Activated T-helper 1 cell treated with anti-CD3 and anti-CD28 coated beads, Interleukin-12 subunit alpha, Interleukin-12 subunit beta, Interleukin-2, Interleukin-4 antibody, amounts not matched to agents 30 ng/mL and 10 ng/mL and 1 ng/mL, durations not matched to agents 14 hours and 24 hours and 36 hours (primary cell): ENCODE measurements at regions not wholly inside any gene's neighbourhood (a gene's known extent, or its start where the extent isn't known, plus 50 kb on each side); places are given as distances from the start of the nearest gene placed in this dataset.

ENCODE experiments used
- DNase-seq: peaks from one replicate; pipeline ENCODE4 v3.0.0; 2021; ENCODE audit warnings: low spot score
- H3K27ac Mint-ChIP-seq: one replicate; pipeline ENCODE4 v1.8.0; 2021; ENCODE audit warnings: mild to moderate bottlenecking, mixed read lengths
- H3K27me3 Mint-ChIP-seq: one replicate; pipeline ENCODE4 v1.8.0; 2022; ENCODE audit warnings: mild to moderate bottlenecking, moderate library complexity, mixed read lengths; ENCODE audit not compliant: insufficient read depth
- H3K36me3 Mint-ChIP-seq: one replicate; pipeline ENCODE4 v1.8.0; 2021; ENCODE audit warnings: low read depth, mixed read lengths
- H3K4me1 Mint-ChIP-seq: one replicate; pipeline ENCODE4 v1.8.0; 2021; ENCODE audit warnings: low read depth, mixed read lengths
- H3K4me3 Mint-ChIP-seq: one replicate; pipeline ENCODE4 v1.8.0; 2021; ENCODE audit warnings: mild to moderate bottlenecking, moderate library complexity, mixed read lengths
- H3K9me3 Mint-ChIP-seq: one replicate; pipeline ENCODE4 v1.8.0; 2021; ENCODE audit warnings: mixed read lengths
- intact Hi-C: fragments of 100-400 bp; cut with micrococcal nuclease; formaldehyde crosslinking; loops from one replicate; pipeline ENCODE4 v1.15.1; 2024

GRCh38 chr1:239879321-239880170 lies 212.1 kb upstream of the FMN2 start:
- intact Hi-C loops = no loop called here
- no peak overlapping the region for H3K27ac Mint-ChIP-seq
- no peaks in the 10 kb centered on the region for H3K27me3 Mint-ChIP-seq
- H3K4me1 Mint-ChIP-seq = no peaks in the 10 kb centered on the region
- no peak for DNase-seq
- H3K36me3 Mint-ChIP-seq = no peaks in the 10 kb centered on the region
- H3K9me3 Mint-ChIP-seq = no peaks in the 10 kb centered on the region
- no peak overlapping the region for H3K4me3 Mint-ChIP-seq

- no peak overlapping the region for H3K27ac Mint-ChIP-seq
- H3K9me3 Mint-ChIP-seq = no peaks in the 10 kb centered on the region
- H3K4me1 Mint-ChIP-seq = no peaks in the 10 kb centered on the region
- H3K36me3 Mint-ChIP-seq = no peaks in the 10 kb centered on the region
- H3K4me3 Mint-ChIP-seq = no peak overlapping the region
- no peaks in the 10 kb centered on the region for H3K27me3 Mint-ChIP-seq
- intact Hi-C loops = no loop called here
- no peak for DNase-seq
These were observed 208.7 kb upstream of the FMN2 start for GRCh38 chr1:239882967-239883366.

- H3K36me3 Mint-ChIP-seq = no peaks in the 10 kb centered on the region
- no peak overlapping the region for H3K27ac Mint-ChIP-seq
- H3K4me1 Mint-ChIP-seq = no peaks in the 10 kb centered on the region
- no peaks in the 10 kb centered on the region for H3K9me3 Mint-ChIP-seq
- H3K27me3 Mint-ChIP-seq = no peaks in the 10 kb centered on the region
- no peak for DNase-seq
- no peak overlapping the region for H3K4me3 Mint-ChIP-seq
- intact Hi-C loops = no loop called here
These were observed 206.9 kb upstream of the FMN2 start for GRCh38 chr1:239884796-239885195.

GRCh38 chr1:239886266-239886665 lies 205.4 kb upstream of the FMN2 start:
- no peak overlapping the region for H3K4me3 Mint-ChIP-seq
- DNase-seq = no peak
- no peaks in the 10 kb centered on the region for H3K27me3 Mint-ChIP-seq
- H3K27ac Mint-ChIP-seq = no peak overlapping the region
- intact Hi-C loops = no loop called here
- no peaks in the 10 kb centered on the region for H3K4me1 Mint-ChIP-seq
- H3K9me3 Mint-ChIP-seq = no peaks in the 10 kb centered on the region
- H3K36me3 Mint-ChIP-seq = no peaks in the 10 kb centered on the region

- no peak overlapping the region for H3K27ac Mint-ChIP-seq
These were observed 203.0 kb upstream of the FMN2 start for GRCh38 chr1:239888639-239889038.

GRCh38 chr1:239891621-239892358 lies 199.9 kb upstream of the FMN2 start:
- H3K36me3 Mint-ChIP-seq = no peaks in the 10 kb centered on the region
- no peak for DNase-seq

More at GRCh38 chr1:239888639-239889038, 203.0 kb upstream of the FMN2 start:
- no peaks in the 10 kb centered on the region for H3K4me1 Mint-ChIP-seq
- intact Hi-C loops = no loop called here
- no peak for DNase-seq
- no peaks in the 10 kb centered on the region for H3K36me3 Mint-ChIP-seq
- H3K9me3 Mint-ChIP-seq = no peaks in the 10 kb centered on the region
- no peaks in the 10 kb centered on the region for H3K27me3 Mint-ChIP-seq
- no peak overlapping the region for H3K4me3 Mint-ChIP-seq

GRCh38 chr1:239892602-239893001 lies 199.1 kb upstream of the FMN2 start:
- Mint-ChIP-seq H3K27me3 (no peaks in the 10 kb centered on the region), H3K4me3 (no peak overlapping the region), H3K36me3 (no peaks in the 10 kb centered on the region), H3K9me3 (no peaks in the 10 kb centered on the region), H3K4me1 (no peaks in the 10 kb centered on the region), H3K27ac (no peak overlapping the region)
- DNase-seq = no peak
- intact Hi-C loops = loop anchor here (10.0 kb wide), 1 partner anchor 228 kb away; no protein-coding TSS in a partner anchor

More at GRCh38 chr1:239891621-239892358, 199.9 kb upstream of the FMN2 start:
- no peaks in the 10 kb centered on the region for H3K27me3 Mint-ChIP-seq
- H3K27ac Mint-ChIP-seq = no peak overlapping the region
- H3K4me3 Mint-ChIP-seq = no peak overlapping the region
- no peaks in the 10 kb centered on the region for H3K9me3 Mint-ChIP-seq
- no peaks in the 10 kb centered on the region for H3K4me1 Mint-ChIP-seq
- intact Hi-C loops = loop anchor here (10.0 kb wide), 1 partner anchor 227 kb away; no protein-coding TSS in a partner anchor

GRCh38 chr1:239893127-239893731 lies 198.5 kb upstream of the FMN2 start:
- no peaks in the 10 kb centered on the region for H3K36me3 Mint-ChIP-seq
- intact Hi-C loops = loop anchor here (10.0 kb wide), 1 partner anchor 228 kb away; no protein-coding TSS in a partner anchor
- H3K27me3 Mint-ChIP-seq = no peaks in the 10 kb centered on the region
- no peak overlapping the region for H3K27ac Mint-ChIP-seq
- no peak for DNase-seq
- no peak overlapping the region for H3K4me3 Mint-ChIP-seq
- no peaks in the 10 kb centered on the region for H3K4me1 Mint-ChIP-seq
- H3K9me3 Mint-ChIP-seq = no peaks in the 10 kb centered on the region

GRCh38 chr1:239896569-239896968 lies 195.1 kb upstream of the FMN2 start:
- H3K9me3 Mint-ChIP-seq = no peaks in the 10 kb centered on the region
- no peak for DNase-seq
- H3K27ac Mint-ChIP-seq = no peak overlapping the region
- no peaks in the 10 kb centered on the region for H3K36me3 Mint-ChIP-seq
- no peaks in the 10 kb centered on the region for H3K27me3 Mint-ChIP-seq
- intact Hi-C loops = loop anchor here (5.0 to 10.0 kb wide), 4 partner anchors 179 to 1644 kb away; no protein-coding TSS in a partner anchor
- no peaks in the 10 kb centered on the region for H3K4me1 Mint-ChIP-seq
- H3K4me3 Mint-ChIP-seq = no peak overlapping the region

- H3K27ac Mint-ChIP-seq = no peak overlapping the region
- no peaks in the 10 kb centered on the region for H3K4me1 Mint-ChIP-seq
- intact Hi-C loops = loop anchor here (5.0 to 10.0 kb wide), 4 partner anchors 180 to 1645 kb away; no protein-coding TSS in a partner anchor
- H3K4me3 Mint-ChIP-seq = no peak overlapping the region
- no peaks in the 10 kb centered on the region for H3K27me3 Mint-ChIP-seq
- H3K9me3 Mint-ChIP-seq = no peaks in the 10 kb centered on the region
- no peaks in the 10 kb centered on the region for H3K36me3 Mint-ChIP-seq
- no peak for DNase-seq
These were observed 194.7 kb upstream of the FMN2 start for GRCh38 chr1:239896980-239897379.

- H3K4me1 Mint-ChIP-seq = no peaks in the 10 kb centered on the region
- DNase-seq = no peak
- H3K9me3 Mint-ChIP-seq = no peaks in the 10 kb centered on the region
- no peaks in the 10 kb centered on the region for H3K27me3 Mint-ChIP-seq
- no peak overlapping the region for H3K27ac Mint-ChIP-seq
- intact Hi-C loops = loop anchor here (5.0 to 10.0 kb wide), 4 partner anchors 180 to 1645 kb away; no protein-coding TSS in a partner anchor
- H3K4me3 Mint-ChIP-seq = no peak overlapping the region
- no peaks in the 10 kb centered on the region for H3K36me3 Mint-ChIP-seq
These were observed 194.2 kb upstream of the FMN2 start for GRCh38 chr1:239897458-239897857.

- Mint-ChIP-seq H3K27ac (no peak overlapping the region), H3K4me3 (no peak overlapping the region), H3K4me1 (no peaks in the 10 kb centered on the region), H3K36me3 (no peaks in the 10 kb centered on the region), H3K27me3 (no peaks in the 10 kb centered on the region), H3K9me3 (no peaks in the 10 kb centered on the region)
- DNase-seq = peak; percentile 60
- intact Hi-C loops = loop anchor here (1.0 to 10.0 kb wide), 7 partner anchors 106 to 1646 kb away; no protein-coding TSS in a partner anchor
These were observed 193.5 kb upstream of the FMN2 start for GRCh38 chr1:239898062-239898730.
